ENCODE measurements at regions not wholly inside any gene's neighbourhood (a gene's known extent, or its start where the extent isn't known, plus 50 kb on each side); places are given as distances from the start of the nearest gene placed in this dataset.
A peak's percentile ranks its signal among the peaks of the same experiment; 100 is the strongest.

- TF ChIP-seq CTCF (IDR thresholded peaks at IDR 0.05): no peak
- TF ChIP-seq EP300 (IDR thresholded peaks at IDR 0.05): no peak
- TF ChIP-seq POLR2A (IDR thresholded peaks at IDR 0.05; ENCODE audit: low read depth): no peak
- peak in 1 of 2 donors; percentile 46 for TF ChIP-seq POLR2AphosphoS5 (IDR thresholded peaks at IDR 0.05)
Observed at GRCh38 chr2:66885775-66886383, 451.0 kb downstream of the MEIS1 start.

Measured in esophagus muscularis mucosa (tissue), 4 donors.